ENCODE measurements at regions not wholly inside any gene's neighbourhood (a gene's known extent, or its start where the extent isn't known, plus 50 kb on each side); places are given as distances from the start of the nearest gene placed in this dataset.

- no peak for FAIRE-seq
These were observed 215.3 kb downstream of the BARX2 start for GRCh38 chr11:129590753-129591475.

GRCh38 chr11:129591527-129591926 is 215.9 kb downstream of the BARX2 start:
- FAIRE-seq, result no peak

DNA sequence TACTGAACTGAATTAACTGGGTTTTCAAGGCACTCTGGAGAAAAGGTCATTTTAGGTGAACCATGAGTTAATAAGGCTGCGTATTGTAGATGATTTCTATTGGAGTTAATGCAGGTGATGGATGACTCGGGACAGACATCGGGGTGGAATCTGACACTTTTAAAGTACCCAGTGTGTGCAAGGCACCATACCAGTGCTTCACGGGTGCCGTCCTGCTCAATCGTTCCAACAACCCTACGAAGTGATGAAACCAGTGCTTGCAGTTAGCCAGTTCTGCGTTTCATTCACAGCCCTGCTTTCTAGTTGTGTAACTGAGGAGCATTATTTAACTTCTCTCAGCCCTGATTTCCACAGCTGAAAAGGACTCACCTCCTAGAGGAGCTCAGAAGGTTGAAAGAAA is 216.5 kb downstream of the BARX2 start:
- no peak for FAIRE-seq

DNA sequence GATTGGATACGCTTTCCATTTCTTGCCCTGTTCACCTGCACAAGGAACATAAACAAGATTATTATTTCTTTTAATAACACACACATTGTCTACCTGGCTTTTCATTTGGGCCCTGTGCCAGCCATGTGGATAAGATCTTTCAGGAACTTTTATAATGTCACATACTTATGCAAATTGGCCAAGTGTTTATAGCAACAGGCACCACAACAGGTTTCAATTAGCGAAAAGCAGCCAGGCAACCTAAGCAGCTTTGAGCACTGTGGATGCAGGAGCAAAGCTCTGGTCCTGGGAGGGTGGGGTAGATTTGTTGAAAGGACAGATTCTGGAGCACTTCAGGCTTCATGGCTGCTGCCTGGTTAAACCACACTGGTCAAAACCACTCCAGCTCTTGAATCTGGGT is 217.4 kb downstream of the BARX2 start:
- FAIRE-seq, result no peak

DNA sequence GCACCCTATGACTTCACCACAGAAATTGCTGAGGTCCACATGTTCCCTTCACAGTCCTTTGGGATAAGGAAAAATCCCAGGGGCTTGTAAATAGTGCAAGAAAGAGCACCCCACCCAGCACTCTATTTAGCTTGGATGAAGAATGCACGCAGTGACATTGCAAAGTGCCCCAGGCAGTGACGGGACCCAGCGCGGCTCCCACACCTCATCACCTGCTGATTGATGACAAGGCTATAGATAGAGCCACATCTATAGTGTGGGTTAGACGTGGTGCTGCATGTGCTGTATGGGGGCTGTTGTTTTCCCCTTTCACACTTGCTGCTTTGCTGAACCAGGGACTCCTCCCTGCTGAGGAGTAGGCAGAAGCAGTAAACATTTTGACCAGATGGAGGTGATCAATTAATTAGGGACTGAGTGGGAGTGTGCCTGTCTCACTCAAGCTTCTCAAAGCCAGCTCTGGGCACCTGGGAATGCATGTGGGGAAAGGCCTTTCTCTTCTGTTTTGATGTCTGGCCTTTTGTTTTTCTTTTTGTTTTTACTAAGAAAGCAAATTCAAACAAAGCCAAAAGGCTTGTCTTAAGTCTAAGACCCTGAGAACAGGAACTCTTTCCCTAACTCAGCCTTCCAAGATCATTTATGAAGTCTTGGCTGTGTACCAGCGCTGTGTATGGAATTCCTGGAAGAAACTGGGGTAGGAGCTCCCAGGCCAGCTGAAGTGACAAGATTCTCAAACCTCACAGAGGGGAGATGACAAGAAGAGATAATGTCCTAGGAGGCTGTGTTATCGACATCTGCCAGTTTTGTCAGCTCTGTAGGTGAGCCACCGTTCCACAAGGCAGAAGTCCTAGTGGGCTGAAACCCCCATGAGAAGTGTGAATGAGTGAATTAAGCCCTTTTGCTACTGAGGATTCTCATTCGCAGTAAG is 219.7 kb downstream of the BARX2 start:
- FAIRE-seq, result no peak

DNA sequence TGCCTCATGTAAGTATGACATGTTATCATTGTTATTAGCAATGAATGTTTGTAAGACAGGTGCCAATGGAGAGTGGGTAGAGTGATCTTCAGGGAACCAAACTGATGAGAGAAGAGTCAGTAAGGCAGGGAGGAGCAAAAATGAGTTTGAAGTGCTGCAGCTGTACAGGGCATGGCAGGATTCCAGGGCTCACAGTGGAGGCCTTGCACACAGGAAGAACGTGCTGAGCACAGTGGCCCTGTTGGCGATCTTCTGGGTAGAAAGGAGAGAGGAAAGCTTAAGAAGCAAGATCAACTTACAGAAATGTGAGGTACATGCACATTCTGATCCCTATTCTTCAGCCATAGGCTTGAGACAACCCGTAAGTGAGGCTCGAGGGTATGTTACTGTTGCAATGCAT is 219.3 kb upstream of the TMEM45B start:
- no peak for FAIRE-seq

DNA sequence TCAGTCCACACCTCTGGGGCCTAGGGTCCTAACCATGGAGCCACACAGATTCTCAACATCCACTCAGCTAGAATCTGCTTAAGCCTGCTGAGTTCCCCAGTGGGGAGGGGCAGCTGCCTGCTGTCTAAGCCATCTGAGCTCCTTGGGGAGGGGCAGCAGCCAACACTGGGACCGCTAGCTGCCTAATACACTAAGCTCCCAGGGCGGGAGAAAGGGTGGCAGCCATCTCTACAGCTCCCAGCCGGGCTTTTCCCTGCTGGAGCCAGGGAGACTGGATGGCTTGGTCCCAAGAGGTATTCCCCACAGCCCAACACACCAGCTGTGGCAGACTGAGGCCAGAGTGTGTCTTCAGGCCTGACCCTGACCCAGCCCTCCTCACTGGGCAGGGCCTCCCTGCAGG is 217.3 kb upstream of the TMEM45B start:
- no peak for FAIRE-seq

GRCh38 chr11:129605815-129606214 is 209.8 kb upstream of the TMEM45B start:
- no peak for FAIRE-seq

GRCh38 chr11:129608711-129609110 is 206.9 kb upstream of the TMEM45B start:
- FAIRE-seq, result no peak

DNA sequence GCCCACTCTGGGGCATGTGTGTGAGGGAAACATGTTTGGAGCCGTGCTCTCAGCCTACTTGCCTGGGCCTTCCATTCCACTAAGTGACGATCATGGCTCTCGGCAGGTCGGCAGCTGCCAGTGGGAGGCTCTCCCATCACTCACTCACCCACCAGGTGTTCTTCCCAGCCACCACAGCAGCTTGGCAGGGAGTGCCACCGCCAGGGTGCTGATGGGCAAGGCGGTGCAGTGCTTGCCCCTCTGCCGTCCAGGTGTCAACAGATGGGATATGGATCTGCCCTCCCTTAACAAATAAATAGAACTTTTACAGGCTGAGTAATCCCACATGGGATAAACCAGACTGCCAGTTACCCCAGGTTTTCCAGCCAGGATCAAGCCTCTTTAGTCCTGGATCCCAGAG is 205.5 kb upstream of the TMEM45B start:
- no peak for FAIRE-seq

DNA sequence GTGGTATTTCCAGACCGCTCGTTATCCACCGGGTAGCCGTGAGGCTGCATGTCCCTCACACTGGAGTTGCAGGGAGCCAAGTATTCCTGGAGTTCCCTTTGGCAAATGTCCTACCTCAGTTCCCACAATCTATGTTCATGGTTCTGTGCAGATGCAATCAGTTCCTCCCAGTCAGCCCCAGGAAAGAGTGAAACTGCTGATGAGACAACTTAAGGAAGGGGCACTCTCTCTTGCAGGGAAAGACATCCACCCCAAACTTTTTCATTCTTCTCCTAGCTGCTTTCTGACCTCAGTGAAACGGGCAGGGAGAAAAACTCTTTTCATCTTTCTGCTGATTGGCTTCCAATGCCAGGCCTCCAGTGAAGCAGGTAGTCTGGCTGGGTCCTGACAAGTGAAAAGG is 205.1 kb upstream of the TMEM45B start:
- FAIRE-seq, result no peak

DNA sequence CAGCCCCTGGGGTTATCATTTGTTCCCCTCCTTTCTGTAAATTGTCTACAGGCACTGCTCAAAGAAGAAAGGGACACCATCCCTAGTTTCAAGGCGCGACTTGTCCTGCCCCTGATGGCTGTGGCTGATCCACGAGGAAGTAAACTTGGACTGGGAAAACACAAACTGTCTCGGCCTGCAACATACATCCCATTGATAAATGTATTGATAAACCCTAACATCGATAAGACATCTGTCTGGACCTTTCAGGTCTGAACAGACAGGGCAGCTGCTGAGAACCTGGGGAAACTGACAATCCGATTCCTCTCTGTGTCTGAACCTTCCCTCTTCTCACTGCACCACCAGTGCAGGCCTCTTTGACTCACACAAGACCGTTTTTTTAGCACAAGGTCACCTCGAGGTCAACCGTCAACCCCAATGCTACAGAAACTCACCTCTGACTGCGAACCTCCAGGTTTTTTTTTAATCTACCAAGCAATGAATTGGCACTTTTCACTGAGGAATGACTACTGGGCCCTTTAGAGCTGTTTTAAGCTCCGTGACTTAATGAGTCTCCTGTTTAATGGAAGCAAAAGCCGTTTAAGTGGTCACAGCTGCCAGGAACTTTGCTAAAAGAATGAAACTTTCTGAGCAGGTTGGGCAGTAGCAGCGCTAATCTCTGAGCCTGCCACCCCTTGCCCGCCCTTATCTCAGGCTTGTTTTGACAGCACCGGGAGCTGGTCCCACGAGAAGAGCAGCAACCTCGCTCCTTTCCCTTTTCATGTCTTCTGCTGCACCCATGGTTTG is 203.8 kb upstream of the TMEM45B start:
- no peak for FAIRE-seq

DNA sequence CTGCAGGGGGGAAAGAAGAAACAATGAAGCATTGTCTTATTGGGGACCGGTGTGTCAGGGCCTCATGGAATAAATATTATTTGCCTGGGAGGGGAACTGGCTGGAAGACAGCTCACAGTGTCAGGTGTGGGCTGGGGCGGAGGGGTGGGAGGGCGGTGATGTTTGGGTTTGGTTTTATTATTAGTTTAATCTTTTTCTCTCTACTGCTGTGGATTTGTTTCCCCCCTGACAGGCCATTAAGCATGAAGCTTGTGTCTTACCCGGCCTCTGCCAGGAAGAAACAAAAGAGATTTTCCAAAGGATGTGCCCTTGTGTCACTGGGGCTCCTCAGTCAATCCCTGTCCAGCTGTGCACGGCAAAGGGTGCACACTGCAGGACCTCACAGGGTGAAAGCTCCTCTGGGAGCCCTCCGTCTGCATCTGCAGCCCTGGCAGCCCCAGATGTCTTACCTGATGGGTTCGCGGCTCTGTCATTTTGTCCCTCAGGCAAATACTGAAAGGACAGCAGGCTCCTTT is 203.1 kb upstream of the TMEM45B start:
- FAIRE-seq, result no peak

DNA sequence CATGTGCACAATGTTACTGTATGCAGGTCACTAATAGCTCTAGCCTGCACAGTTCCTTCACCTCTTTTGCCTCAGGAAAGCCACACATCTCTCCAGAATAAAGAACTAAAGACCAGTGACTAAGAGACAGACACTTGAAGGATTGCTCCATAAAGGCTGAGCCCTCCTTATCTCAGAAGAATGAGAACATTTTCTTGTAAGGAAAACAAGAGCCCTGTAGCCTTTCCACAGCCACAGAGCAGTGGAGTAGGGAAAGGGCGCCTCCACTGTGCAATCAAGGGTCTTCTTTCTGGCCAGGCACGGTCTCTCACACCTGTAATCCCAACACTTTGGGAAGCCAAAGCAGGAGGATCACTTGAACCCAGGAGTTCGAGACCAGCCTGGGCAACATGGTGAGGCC is 202.6 kb upstream of the TMEM45B start:
- FAIRE-seq, result no peak

DNA sequence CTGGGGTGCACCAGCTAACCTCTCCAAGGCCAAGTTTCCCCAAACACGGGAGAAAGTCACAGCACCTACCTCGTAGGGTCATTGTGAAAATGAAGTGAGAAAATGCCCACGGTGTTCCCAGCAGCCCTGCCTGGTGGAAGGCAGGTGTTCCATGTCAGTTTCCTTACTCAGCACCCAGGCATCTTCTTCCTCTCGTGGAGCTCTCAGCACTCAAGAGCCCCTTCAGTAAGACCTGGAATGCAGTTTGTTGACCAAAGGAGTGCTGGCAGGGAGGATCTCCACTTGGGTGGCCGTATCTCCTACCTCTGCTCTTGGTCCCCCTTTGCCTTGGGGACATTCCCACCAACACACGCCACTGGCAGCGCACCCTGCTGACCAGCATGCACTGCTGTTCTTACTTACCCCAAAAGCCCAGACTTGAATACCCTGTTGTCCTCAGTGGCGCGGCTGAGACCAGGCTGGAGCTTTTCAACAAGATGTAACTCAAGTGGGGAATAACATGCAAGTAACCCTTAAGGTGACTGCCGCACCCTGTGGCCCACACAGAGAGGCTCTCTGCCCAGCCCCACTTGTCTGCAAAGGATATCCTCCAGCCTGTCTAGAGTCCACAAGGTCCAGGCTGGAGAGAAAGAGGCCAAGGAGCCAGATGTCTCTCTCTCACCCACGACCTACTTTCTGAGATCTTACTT is 201.2 kb upstream of the TMEM45B start:
- FAIRE-seq, result no peak

GRCh38 chr11:129618046-129618569 is 197.5 kb upstream of the TMEM45B start:
- FAIRE-seq, result no peak

- FAIRE-seq, result no peak
These were observed 195.2 kb upstream of the TMEM45B start for GRCh38 chr11:129620237-129621104.

DNA sequence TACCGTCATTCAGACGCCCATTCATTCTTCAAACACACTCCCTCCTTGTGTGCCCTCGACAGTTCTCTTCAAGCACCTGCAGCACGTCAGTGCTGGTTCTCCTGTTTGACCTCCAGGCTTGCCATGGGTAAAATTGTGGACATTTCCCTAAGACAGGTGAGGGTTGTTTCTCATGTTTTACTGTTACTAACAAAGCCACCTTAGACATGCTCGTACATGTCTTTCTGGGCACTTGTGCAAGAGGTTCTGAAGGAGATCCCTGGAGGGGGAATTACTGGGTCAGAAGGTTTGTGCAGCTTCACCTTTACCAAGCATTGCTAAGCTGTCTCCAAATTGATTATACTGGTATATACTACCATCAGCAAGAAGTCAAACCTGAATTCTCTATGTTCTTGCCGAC is 189.7 kb upstream of the TMEM45B start:
- no peak for FAIRE-seq

DNA sequence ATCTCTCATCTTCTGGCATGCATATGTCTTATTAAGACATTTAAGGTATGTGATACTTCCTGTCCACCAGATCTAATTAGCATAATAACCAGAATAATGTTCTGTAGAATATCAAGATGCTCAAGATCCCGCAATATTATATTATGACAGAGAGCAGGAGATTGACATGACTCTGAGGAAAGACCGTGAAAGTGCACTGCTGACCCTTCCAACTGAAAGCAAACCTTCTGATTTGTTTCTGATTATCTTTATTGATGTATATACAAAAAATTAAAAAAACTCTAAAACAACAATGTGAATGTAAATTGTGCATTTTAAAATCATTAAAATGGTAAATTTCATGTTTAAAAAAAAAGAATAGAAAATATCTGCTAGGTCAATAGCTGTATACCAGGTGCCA is 184.4 kb upstream of the TMEM45B start:
- no peak for FAIRE-seq

DNA sequence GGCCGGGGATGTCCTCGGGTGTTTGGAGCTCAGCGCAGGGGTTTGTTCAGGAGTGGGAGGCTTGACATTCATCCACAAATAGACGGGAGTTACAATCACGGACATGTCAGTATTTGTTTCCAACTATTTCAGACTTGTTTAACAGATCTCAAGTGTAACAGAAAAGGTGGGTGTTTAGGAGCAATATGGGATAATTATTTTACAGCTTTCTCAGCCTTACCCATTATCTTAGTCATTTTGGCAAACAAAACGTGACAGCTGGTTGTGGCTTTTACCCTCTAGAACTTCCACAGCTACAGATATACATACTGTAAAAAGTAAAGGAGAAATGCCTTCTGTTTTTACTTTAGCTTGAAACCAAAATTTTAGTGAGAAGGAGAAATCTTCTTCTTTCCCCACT is 178.7 kb upstream of the TMEM45B start:
- FAIRE-seq, result no peak

GRCh38 chr11:129637473-129637872 is 178.2 kb upstream of the TMEM45B start:
- no peak for FAIRE-seq

Data from islet of Langerhans (tissue), 1 donor.